GM19035 (cell line): ENCODE measurements at regions not wholly inside any gene's neighbourhood (a gene's known extent, or its start where the extent isn't known, plus 50 kb on each side); places are given as distances from the start of the nearest gene placed in this dataset.

Experiments
- ATAC-seq: cut with Tn5 transposase; IDR thresholded peaks from one replicate; pipeline ENCODE4 v1.9.1; 2021; ENCODE audit not compliant: unreplicated experiment

DNA sequence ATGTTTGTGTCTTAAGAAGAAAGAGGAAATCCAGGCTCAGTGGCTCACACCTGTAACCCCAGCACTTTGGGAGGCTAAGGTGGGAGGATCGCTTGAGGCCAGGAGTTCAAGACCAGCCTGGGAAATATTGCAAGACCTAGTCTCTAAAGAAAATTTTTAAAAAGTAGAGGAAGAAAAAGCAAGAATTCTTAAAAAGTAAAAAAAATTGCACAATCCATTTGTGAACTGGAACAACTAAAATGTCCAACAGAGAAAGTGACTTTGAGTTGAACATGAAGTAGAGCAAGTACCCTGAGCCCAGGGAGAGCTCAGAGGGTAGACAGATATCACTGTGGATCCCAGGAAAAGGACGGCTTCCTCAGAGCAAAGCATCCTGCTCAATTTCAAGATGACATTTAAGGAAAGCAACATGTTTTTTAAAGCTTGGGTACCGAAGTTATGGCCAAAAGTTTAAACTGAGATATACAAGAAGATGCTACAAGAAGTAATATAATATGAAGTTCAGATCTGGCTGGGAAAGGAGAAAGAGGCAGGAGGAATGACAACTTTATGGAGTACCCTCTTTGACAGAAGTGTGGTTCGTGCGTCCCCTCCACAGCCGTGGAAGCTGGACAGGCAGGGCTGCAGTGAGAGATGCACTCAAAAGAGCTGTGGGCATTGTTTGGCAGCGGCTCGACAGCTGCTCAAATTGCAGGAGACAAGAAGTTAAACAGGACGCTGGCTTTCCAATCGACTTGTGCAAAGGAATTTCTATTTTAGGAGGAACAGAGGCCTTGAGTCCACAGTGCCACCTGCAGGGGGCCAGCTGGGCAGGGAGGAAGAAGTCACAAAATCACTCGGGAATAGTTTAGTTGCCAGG is 201.3 kb downstream of the JCAD start:
- no peak for ATAC-seq

DNA sequence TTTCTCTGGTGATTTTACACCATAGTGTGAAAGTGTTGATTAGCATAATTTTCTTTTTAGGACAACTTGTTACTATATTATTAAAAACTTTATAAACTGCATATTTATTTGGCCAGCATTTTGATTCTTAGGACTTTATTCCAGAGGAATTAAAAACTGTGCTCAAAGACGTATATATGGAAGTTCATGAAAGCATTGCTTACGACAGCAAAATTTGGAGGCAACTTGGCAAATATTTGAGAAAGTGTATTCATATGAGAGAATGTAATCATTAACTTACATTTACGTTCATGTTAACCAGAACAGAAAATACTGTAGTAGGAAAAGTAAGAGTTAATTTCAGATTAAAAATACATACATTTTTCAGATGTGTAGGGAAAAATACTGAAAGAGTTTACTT is 203.1 kb downstream of the JCAD start:
- no peak for ATAC-seq

DNA sequence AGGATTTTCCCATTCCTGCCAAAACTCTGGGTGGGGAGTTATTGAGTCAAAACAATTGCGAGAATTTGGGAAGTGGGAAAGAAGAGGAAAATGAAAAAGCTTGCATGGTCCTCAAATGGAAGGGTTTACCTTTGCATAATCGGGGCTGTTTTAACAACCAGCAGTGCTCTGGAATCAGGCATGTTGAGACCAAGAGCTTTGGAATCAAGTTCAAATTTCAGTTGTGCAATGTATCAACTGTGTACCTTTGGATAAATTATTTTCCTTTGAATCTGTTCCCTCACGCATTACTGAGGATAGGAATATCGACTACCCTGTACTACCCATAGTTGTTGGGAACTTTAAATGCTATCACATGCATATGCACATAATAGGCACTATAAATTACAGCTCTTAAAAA is 205.5 kb downstream of the JCAD start:
- no peak for ATAC-seq

DNA sequence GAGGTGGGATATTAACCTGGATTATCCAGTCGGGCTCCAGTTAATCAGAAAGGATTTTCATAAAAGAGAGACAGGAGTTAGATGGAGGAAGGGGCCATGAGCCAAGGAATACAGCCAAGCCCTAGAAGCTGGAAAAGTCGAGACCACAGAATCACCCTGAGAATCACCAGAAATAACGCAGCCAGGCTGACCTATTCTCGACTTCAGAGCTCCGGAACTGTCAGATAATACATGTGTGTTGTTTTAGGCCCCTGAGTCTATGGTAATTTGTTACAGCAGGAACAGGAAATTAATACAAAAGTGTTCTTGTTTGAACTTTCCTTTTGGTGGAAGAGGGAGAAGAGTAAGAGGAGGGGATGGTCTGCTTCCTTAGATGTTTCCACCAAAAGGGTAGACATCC is 208.1 kb downstream of the JCAD start:
- no peak for ATAC-seq

DNA sequence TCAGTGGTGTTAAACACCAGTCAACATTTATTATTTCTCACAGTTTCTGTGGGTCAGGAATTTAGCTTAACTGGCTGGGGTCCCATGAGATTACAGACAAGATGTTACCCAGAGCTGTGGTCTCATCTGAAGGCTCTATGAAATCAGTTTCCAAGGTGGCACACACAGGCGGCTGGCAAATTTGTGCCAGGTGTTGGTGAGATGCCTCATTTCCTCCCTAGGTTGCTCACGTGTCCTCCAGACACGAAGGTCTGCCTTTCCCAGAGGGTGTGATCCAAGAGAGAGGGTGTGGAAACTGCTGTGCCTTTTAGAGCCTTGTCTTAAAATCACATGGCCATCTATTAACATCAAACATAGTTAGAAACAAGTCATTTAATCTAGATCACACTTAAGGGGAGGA is 209.0 kb downstream of the JCAD start:
- no peak for ATAC-seq

DNA sequence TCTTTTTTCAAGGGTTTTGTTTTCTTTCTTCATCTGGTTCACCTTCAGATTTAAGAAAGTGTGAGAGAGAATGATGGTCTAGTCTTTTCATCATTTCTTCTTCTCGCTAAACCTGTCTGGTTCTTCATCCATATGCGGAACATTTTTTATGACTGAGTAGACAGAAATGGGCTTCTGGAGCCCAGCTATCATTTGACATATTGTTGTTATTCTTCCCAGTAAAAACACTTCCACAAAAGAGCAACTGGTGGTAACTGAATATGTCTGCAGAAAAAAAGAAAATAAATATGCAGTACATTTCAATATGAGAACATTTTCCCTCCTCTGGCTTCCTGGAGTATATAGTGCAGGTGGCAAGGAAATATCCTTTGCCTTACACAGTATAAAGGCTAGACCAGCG is 209.5 kb downstream of the JCAD start:
- no peak for ATAC-seq

DNA sequence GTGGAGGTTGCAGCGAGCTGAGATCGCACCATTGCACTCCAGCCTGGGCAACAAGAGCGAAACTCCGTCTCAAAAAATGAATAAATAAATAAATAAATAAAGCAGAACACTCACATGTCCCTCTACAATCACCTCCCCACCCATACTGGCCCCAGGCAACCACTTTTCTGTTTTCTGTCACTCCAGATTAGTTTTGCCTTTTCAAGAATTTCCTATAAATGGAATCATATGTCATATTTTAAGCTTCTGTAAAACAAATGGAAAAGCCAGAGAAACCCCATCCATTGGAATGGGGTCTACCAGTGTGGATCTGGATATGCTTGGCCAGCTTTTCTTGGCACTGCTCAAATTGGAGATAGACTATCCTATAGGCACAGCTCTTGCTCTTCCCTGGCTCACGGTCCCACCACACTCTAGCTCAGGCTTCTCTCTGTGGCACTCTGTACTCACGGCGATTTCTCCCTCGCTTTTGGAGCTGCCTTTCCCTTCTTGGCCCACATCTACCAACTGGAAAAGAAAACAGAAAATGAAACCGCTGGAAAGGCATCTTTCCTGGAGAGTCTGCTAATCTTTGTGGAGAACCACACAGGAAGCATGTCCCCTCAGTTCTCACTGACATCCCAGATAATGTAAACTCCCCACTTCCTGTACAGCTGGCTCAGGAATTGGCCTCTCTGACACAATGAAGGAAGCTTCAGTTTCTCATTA is 210.1 kb downstream of the JCAD start:
- no peak for ATAC-seq

DNA sequence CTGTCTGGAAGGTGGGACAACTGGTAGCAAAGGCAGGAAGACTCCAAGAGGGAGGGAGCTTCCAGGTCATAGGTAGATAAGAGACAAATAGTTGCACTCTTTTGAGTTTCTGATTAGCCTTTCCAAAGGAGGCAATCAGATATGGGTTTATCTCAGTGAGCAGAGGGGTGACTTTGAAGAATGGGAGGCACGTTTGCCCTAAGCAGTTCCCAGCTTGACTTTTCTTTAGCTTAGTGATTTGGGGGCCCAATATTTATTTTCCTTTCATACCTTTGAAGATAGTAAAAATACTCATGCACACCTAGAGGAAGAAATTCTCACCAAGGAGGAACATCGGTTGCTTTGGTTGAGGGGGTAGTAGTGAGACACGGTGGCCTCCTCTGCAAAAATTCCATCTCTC is 212.1 kb upstream of the SVIL start:
- no peak for ATAC-seq

DNA sequence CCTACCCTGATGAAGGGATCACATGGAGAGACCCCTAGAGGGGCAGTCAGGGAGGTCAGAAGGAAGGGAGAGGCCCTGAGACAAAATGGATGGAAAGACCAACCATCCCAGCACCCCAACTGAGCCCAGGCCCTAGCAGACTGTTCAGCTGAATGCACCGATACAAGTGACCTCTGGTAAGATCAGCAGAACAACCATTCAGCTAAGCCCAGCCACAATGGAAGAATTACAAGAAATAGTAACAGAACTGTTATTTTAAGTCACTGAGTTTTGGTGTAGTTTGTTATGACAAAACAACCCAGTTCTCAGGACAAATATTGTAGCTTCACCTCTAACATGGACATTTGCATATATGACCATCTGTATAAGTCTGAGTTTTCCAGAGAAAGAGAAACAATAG is 210.4 kb upstream of the SVIL start:
- ATAC-seq, result no peak

DNA sequence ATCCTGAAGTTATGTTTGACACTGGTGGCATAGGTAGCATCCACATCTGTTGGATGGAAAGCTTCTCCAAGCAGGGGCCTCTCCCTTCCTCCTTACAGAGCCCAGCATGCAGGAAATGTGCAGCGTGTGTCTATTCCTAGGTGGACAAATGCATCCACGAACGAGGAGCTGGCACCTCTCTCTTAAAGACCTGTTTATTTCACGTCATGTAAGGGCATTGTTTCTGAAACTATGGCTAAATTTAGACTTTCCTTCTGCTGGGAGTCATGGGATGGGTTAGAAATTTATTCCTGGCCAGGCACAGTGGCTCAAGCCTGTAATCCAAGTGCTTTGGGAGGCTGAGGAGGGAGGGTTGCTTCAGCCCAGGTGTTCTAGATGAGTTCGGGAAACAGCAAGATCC is 208.4 kb upstream of the SVIL start:
- ATAC-seq, result no peak

DNA sequence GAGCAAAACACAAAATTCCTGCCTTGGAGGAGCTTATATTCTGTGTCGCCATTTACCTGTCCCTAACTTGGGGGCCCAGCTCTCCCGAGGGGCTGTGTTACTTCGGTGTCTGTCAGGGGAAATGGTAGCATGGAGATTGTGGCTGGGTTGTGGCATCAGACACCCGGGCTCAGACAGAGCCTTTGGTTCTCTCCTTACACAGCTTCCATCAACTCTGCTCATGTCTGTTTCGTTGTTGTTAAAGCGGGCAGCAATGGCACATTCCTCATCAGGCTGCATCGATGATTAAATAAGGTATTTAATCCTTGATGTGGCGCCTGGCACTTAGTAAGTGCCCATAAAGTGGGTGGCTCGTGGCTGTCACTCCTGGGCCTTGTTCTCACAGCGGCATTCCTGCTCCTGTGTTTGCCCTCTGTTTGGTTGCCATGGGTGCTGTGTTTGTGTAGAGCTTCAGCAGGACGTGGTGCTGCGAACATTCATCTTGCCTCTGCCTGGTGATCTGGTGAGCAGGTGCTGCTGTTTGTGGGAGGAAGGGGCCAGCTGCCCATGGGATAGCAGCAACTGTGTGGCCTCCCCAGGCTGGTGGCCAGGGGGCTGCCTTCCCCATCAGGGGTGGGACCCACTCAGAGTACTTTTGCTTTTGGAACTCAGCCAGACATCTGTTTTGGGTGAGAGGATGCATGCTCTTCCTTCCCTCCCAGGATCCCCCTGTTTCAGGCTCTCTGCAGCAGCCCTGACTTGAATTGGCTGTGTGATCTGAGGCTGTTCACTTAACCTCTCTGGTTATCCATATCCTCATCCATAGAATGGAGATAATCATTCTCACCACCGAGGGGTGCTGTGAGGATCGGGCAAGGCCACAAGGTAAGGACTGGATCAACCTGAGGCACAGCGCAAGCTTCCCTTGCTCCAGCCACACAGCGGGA is 207.2 kb upstream of the SVIL start:
- ATAC-seq, result no peak

DNA sequence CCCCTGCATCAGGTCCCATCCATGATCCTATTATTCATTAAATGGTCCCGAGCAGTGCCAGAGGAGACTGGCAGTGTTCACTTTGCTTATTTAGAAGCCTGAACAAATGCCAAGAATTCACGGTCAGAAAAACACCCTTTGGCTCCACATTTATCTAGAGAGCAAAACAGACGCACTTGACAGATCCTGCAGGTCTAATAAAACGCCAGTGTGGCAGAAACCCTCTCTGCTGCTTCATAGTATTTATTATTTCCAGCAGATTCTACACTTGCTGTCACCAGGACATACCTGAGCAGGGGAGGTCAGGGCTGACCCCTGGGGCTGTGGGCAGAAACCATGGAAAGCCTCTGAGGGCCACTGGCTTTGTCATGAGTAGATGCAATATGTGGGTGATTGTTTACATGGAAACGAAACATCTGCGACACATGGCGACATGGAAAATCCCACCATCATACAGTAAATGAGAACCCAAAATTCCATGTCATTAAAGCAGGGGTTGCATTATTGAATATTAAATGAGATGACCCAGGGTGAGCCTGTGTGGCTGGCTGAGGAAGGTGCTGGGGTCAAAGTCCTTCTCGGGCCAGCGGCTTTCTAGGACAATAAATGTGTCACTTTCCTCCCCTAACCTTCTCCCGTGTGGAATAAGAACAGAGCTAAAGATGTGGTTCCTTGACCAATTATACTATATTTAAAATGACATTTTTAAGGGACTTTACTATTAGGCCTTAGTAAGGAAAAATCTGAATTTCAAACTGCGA is 205.9 kb upstream of the SVIL start:
- no peak for ATAC-seq

DNA sequence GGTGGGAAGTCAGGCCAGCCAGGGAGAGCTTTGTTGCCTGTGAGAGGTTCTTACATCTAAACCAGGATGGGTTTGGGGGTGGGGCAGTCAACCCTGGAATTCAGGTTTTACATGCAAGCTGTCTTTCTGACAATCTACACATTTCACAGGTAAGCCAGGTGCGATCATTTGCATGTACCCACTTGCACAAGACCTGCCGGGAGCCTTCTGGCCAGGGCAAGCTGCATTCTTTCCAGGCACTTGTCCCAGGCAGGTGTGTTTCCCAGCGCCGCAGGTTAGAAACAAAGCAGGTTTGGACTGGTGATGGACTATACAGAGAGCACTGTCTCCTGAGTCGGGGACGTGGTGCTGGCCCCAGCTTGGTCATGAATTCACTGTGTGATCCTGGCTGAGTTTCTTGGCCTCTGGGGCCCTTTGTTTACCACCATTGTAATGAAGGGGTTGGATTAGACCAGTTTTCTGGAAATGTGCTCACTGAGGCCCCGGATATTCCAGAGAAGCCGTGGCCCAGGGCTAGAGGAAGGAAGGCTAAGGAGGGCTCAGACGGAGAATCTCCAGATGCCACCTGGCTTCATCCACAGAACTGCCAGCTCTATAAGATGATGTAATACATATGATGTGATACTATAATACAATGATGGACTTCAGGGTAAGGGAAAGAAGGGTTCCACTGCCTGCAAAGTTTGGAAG is 205.2 kb upstream of the SVIL start:
- ATAC-seq, result no peak

DNA sequence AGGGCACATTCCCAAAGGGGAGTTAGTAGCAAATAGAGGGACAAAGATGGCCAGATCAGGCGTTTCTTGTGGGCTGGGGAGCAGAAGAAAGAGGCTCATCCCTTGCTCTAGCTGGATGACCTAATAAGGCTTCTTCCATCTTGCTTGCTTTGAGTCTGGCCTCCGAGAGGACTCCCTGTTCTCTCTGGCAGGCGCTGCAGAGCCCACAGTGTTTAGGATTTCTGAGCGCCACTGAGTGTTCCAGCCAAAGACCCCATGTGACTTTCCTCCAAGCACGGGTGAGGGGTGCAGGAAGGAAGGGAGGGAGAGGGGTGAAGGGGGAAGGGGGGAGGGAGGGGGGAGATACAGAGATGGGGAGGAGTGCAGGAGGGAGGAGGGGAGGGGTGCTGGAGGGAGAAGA is 203.8 kb upstream of the SVIL start:
- ATAC-seq, result no peak

DNA sequence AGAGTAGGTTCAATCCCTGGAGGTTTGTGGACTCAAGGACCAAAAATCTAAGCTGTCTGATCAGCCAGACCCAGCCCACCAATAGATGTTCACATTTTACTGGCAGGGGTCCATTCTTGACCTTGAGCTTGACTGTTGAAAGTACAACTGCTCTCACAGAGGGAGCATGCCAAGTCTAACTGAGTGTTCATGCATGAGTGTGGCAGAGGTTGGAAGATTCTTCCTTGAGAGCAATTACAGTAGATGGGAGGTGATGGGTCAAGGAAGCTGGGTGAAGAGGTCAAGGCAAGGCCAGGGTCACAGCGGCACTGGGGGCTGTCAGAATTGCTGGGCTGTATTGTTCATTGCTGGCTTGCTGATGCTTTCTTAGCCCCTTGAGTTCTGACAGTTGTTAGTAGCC is 202.8 kb upstream of the SVIL start:
- no peak for ATAC-seq

DNA sequence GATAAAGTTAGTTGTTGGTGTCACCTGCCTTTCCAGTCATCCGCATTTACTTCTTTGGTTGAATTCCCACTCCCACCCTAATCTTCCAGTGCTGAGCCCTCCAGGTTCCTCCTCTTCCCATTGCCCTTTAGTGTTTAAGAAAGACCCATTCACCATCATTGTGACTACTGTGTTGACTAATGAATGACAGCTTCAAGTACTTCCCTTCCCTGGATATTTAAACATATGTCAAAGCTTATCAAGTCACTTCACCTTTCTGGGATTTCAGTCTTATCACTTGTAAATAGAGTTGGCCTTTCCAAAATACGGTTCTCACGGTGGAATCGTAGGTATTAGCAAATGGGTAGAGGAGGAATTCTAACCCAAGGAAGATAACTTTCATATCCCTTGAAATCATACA is 201.6 kb upstream of the SVIL start:
- no peak for ATAC-seq

DNA sequence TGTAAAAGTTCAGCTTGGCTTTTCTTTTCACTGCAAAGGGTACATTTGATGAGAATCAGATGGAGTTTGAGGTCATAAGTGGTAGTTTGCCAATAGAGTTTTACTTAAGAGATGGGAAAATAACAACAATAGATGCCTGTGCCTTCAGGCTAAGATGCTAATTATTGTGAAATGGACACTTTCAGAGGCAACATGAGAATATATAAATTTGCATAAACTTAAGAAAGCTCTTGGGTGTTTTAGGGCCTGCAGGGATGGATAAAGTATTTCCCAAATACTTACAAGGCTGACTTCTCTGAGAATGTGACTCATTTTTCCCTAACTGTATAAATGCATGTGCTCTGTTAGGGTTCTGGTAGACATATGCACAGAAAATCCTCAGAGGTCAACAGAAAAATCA is 200.3 kb upstream of the SVIL start:
- ATAC-seq, result no peak

DNA sequence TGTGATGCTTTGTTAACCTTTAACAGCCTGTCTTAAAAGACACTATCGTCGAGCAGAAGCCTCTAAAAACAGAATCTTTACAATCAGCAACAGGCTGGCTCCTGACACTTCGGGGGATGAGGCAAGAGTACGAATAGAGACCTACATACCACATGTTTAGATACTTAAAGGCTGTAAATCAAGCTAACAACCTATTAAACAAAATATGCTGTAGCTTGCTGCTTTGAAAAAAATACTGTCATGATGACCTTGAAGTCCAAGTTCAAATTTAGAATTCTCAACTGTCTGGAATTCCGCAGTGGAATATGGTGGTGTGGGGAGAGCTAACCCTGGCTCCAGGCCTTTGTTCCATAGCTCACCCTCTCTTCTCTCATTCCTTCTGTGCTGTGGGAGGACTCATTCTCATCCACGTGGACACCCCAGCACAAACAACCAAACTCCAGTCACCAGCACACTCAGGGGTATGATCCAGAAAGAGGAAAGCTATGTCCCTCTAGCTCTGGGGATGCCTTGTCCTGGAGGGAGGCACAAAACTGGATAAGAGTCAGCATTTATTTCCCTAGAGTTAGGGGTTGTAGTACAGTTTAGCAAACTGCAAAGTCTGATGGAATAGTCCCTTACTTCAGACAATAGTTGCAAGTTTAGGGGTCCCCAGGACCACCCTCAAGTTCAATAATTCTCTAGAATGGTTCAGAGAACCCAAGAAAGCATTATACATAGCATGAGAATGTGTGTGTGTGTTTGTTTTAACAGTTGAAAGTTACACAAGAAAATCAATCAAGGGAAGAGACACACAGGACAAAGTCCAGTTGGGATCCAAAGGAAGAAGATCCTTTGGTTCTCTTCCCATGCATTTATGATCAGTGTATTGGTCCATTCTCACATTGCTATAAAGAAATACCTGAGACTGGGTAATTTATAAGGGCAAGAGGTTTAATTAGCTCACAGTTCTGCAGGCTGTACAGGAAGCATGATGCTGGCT is 196.1 kb upstream of the SVIL start:
- ATAC-seq, result no peak

DNA sequence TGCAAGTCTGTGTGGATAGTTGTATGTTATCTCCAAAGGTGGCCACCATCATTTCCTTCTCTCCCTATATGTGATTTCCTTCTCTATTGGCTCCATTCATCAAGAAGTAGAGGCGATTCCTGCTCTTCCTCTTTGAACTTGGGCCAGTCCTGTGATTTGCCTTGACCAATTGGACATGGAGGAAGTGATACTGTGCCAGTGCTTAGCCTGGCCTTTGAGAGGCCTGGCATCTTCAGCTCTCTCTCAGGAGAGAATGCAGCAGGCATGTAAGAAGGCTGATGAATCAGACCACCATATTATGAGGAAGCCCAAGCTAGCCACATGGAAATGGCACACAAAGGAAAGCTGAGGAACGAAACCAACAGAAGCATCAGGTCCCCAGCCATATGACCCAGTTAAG is 195.0 kb upstream of the SVIL start:
- no peak for ATAC-seq
